A673 (cell line): ENCODE measurements at regions not wholly inside any gene's neighbourhood (a gene's known extent, or its start where the extent isn't known, plus 50 kb on each side); places are given as distances from the start of the nearest gene placed in this dataset.

Experiments
- BruUV-seq: library from RNA; stranded (reverse); fragments of 400-500 nt; replicated peaks from 2 replicates; lab custom pipeline; 2021; lab: Mats Ljungman, UMichigan
- CTCF ChIA-PET: fragments of 300-600 bp; sonication (Branson Sonifier 250); formaldehyde crosslinking; loops from one replicate; lab custom pipeline; 2022; ENCODE audit warnings: antibody characterized with exemption; lab: Charles Lee
- POLR2A ChIA-PET: fragments of 300-600 bp; sonication (Branson Sonifier 250); formaldehyde crosslinking; loops from one replicate; lab custom pipeline; 2022; ENCODE audit warnings: antibody characterized with exemption; ENCODE audit not compliant: low non-redundant PET; lab: Charles Lee
- DNase-seq: peaks from one replicate; pipeline ENCODE4 v3.0.0-alpha.2; 2015; ENCODE audit warnings: low spot score
- H3K27ac ChIP-seq: fragments of 200-600 bp; sonication (generic); 2 replicates; pipeline ENCODE4 v1.5.1; 2016; ENCODE audit warnings: mixed run types, low read depth, mild to moderate bottlenecking, mixed read lengths, antibody characterized with exemption, low read length; ENCODE audit not compliant: poor library complexity, severe bottlenecking
- H3K27me3 ChIP-seq: fragments of 200-600 bp; sonication (generic); replicated peaks from 2 replicates; pipeline ENCODE4 v1.6.1; 2017; ENCODE audit warnings: mixed run types, low read depth, mild to moderate bottlenecking, mixed read lengths, antibody characterized with exemption, low read length; ENCODE audit not compliant: insufficient read depth, poor library complexity
- H3K36me3 ChIP-seq: fragments of 200-600 bp; sonication (generic); 2 replicates; pipeline ENCODE4 v1.6.1; 2016; ENCODE audit warnings: mixed run types, mild to moderate bottlenecking, mixed read lengths, antibody characterized with exemption, low read length; ENCODE audit not compliant: insufficient read depth, poor library complexity, severe bottlenecking
- H3K4me1 ChIP-seq: fragments of 200-600 bp; sonication (generic); 2 replicates; pipeline ENCODE4 v1.6.1; 2017; ENCODE audit warnings: mixed run types, mild to moderate bottlenecking, mixed read lengths, antibody characterized with exemption, low read length; ENCODE audit not compliant: insufficient read depth, poor library complexity, severe bottlenecking
- H3K4me3 ChIP-seq: fragments of 200-600 bp; sonication (generic); 2 replicates; pipeline ENCODE4 v1.5.1; 2016; ENCODE audit warnings: low read depth, mixed run types, mild to moderate bottlenecking, mixed read lengths, low read length; ENCODE audit not compliant: poor library complexity, severe bottlenecking
- H3K9me3 ChIP-seq: fragments of 200-600 bp; sonication (generic); 2 replicates; pipeline ENCODE4 v1.6.1; 2016; ENCODE audit warnings: mixed run types, low read depth, mild to moderate bottlenecking, mixed read lengths, antibody characterized with exemption, low read length; ENCODE audit not compliant: poor library complexity, severe bottlenecking
- EZH2 ChIP-seq: fragments of 200-600 bp; sonication (generic); IDR thresholded peaks from 2 replicates; pipeline ENCODE4 v1.6.1; 2017; ENCODE audit warnings: borderline replicate concordance, low read depth, mild to moderate bottlenecking, mixed read lengths, antibody characterized with exemption, low read length; ENCODE audit not compliant: poor library complexity, severe bottlenecking
- intact Hi-C: fragments of 100-400 bp; cut with micrococcal nuclease; formaldehyde crosslinking; loops from one replicate; pipeline ENCODE4 v1.10.0; 2022; ENCODE audit not compliant: unreplicated experiment
- TF ChIP-seq, protein P1 (sequence below): fragments of 300-800, 200-600 bp; sonication (generic); conservative IDR thresholded peaks from 2 replicates; pipeline ENCODE4 v1.5.1; 2017; ENCODE audit warnings: low read depth, mild to moderate bottlenecking, antibody characterized with exemption, low read length, moderate library complexity, mixed read lengths

GRCh38 chr12:86660488-86661147 lies 404.4 kb upstream of the MGAT4C start:
- POLR2A ChIA-PET: interaction anchor here (0.5 kb wide), 1 partner anchor 382 kb away, joined by 4 read pairs; no protein-coding TSS in a partner anchor
- H3K4me1 ChIP-seq: peaks cover 28% of the 10 kb centered on the region
- peak overlapping the region; percentile 40 for H3K27ac ChIP-seq
- TF ChIP-seq EZH2: no peak
- TF ChIP-seq, protein P1, sequence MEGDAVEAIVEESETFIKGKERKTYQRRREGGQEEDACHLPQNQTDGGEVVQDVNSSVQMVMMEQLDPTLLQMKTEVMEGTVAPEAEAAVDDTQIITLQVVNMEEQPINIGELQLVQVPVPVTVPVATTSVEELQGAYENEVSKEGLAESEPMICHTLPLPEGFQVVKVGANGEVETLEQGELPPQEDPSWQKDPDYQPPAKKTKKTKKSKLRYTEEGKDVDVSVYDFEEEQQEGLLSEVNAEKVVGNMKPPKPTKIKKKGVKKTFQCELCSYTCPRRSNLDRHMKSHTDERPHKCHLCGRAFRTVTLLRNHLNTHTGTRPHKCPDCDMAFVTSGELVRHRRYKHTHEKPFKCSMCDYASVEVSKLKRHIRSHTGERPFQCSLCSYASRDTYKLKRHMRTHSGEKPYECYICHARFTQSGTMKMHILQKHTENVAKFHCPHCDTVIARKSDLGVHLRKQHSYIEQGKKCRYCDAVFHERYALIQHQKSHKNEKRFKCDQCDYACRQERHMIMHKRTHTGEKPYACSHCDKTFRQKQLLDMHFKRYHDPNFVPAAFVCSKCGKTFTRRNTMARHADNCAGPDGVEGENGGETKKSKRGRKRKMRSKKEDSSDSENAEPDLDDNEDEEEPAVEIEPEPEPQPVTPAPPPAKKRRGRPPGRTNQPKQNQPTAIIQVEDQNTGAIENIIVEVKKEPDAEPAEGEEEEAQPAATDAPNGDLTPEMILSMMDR: no peak
- DNase-seq: peak; percentile 64
- H3K36me3 ChIP-seq: no peaks in the 10 kb centered on the region
- no peak overlapping the region for H3K4me3 ChIP-seq
- no TSS peak for BruUV-seq
- CTCF ChIA-PET: no interaction called here
- intact Hi-C loops: no loop called here
- no peaks in the 10 kb centered on the region for H3K9me3 ChIP-seq
- H3K27me3 ChIP-seq: no peaks in the 10 kb centered on the region

- Histone ChIP-seq H3K27me3 (no peaks in the 10 kb centered on the region), H3K36me3 (no peaks in the 10 kb centered on the region), H3K9me3 (no peaks in the 10 kb centered on the region), H3K27ac (no peak overlapping the region), H3K4me1 (peaks cover 28% of the 10 kb centered on the region), H3K4me3 (no peak overlapping the region)
- intact Hi-C loops: no loop called here
- TF ChIP-seq EZH2: no peak
- TF ChIP-seq, protein P1: no peak
- DNase-seq: no peak
- CTCF ChIA-PET: interaction anchor here (0.6 kb wide), 2 partner anchors 974 to 1303 kb away, joined by 3 to 5 read pairs; no protein-coding TSS in a partner anchor
- POLR2A ChIA-PET: no interaction called here
- no TSS peak for BruUV-seq
These were observed 403.8 kb upstream of the MGAT4C start for GRCh38 chr12:86659985-86660384.

GRCh38 chr12:86658303-86658702 lies 402.1 kb upstream of the MGAT4C start:
- POLR2A ChIA-PET: no interaction called here
- no peaks in the 10 kb centered on the region for H3K36me3 ChIP-seq
- BruUV-seq: no TSS peak

More at GRCh38 chr12:86658303-86658702, 402.1 kb upstream of the MGAT4C start:
- H3K4me3 ChIP-seq: no peak overlapping the region
- no peak for DNase-seq
- CTCF ChIA-PET: no interaction called here
- H3K4me1 ChIP-seq: peaks cover 22% of the 10 kb centered on the region
- H3K27me3 ChIP-seq: no peaks in the 10 kb centered on the region
- no peaks in the 10 kb centered on the region for H3K9me3 ChIP-seq
- no peak overlapping the region for H3K27ac ChIP-seq
- TF ChIP-seq EZH2: no peak
- TF ChIP-seq, protein P1: no peak
- intact Hi-C loops: no loop called here
